ENCODE measurements at regions not wholly inside any gene's neighbourhood (a gene's known extent, or its start where the extent isn't known, plus 50 kb on each side); places are given as distances from the start of the nearest gene placed in this dataset.

DNA sequence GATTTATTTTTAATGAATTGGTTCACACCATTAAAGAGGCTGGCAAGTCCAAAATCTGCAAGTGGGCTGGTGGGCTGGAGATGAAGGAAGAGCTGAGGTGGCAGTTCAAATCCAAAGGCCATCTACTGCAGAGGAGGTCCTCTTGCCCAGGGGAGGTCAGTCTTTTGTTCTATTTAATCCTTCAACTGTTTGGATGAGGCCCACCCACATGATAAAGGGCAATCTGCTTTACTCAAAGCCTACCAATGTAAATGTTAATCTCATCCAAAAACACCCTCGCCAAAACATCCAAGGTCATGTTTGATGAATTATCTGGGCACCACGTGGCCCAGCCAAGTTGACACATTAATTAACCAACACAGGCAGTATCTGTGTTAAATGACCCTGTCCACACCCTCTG lies 99.0 kb downstream of the RRAGC start:
- no peak for ATAC-seq
- no peak overlapping the region for H2AFZ ChIP-seq
- no peak for TF ChIP-seq STAT1 (IDR thresholded peaks at IDR 0.05; ENCODE audit: unreplicated experiment)

DNA sequence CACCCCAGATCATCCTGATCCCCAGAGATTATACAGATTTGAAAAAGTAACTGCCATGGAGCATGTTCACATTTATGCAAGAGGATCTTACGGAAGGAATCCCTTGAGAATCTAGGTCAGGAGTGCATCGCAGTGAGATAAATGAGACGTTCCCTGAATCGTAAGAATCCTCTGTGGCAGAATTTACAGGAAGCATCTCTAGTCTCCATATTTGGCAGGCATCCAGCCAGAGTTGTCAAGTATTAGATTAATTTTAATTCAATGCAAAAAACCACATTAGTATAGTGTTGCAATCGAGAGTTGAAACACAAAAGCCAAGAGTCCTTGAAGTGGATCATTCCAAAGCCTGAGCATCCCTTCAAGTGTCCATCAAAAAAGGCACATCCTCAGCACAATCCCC lies 100.8 kb downstream of the RRAGC start:
- 0 out of 2 replicates have a peak, but pooled peaks cover 12% of the 10 kb centered on the region for H3K9me2 ChIP-seq (ENCODE audit: insufficient read depth)
- no peak for TF ChIP-seq JUNB (IDR thresholded peaks at IDR 0.05; ENCODE audit: unreplicated experiment)
- no peak for TF ChIP-seq CREB1 (CRISPR knock-in tag; IDR thresholded peaks at IDR 0.05; ENCODE audit: low read depth)
- TF ChIP-seq, protein P1, sequence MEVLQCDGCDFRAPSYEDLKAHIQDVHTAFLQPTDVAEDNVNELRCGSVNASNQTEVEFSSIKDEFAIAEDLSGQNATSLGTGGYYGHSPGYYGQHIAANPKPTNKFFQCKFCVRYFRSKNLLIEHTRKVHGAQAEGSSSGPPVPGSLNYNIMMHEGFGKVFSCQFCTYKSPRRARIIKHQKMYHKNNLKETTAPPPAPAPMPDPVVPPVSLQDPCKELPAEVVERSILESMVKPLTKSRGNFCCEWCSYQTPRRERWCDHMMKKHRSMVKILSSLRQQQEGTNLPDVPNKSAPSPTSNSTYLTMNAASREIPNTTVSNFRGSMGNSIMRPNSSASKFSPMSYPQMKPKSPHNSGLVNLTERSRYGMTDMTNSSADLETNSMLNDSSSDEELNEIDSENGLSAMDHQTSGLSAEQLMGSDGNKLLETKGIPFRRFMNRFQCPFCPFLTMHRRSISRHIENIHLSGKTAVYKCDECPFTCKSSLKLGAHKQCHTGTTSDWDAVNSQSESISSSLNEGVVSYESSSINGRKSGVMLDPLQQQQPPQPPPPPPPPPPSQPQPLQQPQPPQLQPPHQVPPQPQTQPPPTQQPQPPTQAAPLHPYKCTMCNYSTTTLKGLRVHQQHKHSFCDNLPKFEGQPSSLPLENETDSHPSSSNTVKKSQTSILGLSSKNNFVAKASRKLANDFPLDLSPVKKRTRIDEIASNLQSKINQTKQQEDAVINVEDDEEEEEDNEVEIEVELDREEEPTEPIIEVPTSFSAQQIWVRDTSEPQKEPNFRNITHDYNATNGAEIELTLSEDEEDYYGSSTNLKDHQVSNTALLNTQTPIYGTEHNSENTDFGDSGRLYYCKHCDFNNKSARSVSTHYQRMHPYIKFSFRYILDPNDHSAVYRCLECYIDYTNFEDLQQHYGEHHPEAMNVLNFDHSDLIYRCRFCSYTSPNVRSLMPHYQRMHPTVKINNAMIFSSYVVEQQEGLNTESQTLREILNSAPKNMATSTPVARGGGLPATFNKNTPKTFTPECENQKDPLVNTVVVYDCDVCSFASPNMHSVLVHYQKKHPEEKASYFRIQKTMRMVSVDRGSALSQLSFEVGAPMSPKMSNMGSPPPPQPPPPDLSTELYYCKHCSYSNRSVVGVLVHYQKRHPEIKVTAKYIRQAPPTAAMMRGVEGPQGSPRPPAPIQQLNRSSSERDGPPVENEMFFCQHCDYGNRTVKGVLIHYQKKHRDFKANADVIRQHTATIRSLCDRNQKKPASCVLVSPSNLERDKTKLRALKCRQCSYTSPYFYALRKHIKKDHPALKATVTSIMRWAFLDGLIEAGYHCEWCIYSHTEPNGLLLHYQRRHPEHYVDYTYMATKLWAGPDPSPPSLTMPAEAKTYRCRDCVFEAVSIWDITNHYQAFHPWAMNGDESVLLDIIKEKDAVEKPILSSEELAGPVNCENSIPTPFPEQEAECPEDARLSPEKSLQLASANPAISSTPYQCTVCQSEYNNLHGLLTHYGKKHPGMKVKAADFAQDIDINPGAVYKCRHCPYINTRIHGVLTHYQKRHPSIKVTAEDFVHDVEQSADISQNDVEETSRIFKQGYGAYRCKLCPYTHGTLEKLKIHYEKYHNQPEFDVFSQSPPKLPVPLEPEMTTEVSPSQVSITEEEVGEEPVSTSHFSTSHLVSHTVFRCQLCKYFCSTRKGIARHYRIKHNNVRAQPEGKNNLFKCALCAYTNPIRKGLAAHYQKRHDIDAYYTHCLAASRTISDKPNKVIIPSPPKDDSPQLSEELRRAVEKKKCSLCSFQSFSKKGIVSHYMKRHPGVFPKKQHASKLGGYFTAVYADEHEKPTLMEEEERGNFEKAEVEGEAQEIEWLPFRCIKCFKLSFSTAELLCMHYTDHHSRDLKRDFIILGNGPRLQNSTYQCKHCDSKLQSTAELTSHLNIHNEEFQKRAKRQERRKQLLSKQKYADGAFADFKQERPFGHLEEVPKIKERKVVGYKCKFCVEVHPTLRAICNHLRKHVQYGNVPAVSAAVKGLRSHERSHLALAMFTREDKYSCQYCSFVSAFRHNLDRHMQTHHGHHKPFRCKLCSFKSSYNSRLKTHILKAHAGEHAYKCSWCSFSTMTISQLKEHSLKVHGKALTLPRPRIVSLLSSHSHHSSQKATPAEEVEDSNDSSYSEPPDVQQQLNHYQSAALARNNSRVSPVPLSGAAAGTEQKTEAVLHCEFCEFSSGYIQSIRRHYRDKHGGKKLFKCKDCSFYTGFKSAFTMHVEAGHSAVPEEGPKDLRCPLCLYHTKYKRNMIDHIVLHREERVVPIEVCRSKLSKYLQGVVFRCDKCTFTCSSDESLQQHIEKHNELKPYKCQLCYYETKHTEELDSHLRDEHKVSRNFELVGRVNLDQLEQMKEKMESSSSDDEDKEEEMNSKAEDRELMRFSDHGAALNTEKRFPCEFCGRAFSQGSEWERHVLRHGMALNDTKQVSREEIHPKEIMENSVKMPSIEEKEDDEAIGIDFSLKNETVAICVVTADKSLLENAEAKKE (CRISPR knock-in tag; IDR thresholded peaks at IDR 0.05): no peak
- TF ChIP-seq, protein P2, sequence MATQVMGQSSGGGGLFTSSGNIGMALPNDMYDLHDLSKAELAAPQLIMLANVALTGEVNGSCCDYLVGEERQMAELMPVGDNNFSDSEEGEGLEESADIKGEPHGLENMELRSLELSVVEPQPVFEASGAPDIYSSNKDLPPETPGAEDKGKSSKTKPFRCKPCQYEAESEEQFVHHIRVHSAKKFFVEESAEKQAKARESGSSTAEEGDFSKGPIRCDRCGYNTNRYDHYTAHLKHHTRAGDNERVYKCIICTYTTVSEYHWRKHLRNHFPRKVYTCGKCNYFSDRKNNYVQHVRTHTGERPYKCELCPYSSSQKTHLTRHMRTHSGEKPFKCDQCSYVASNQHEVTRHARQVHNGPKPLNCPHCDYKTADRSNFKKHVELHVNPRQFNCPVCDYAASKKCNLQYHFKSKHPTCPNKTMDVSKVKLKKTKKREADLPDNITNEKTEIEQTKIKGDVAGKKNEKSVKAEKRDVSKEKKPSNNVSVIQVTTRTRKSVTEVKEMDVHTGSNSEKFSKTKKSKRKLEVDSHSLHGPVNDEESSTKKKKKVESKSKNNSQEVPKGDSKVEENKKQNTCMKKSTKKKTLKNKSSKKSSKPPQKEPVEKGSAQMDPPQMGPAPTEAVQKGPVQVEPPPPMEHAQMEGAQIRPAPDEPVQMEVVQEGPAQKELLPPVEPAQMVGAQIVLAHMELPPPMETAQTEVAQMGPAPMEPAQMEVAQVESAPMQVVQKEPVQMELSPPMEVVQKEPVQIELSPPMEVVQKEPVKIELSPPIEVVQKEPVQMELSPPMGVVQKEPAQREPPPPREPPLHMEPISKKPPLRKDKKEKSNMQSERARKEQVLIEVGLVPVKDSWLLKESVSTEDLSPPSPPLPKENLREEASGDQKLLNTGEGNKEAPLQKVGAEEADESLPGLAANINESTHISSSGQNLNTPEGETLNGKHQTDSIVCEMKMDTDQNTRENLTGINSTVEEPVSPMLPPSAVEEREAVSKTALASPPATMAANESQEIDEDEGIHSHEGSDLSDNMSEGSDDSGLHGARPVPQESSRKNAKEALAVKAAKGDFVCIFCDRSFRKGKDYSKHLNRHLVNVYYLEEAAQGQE (IDR thresholded peaks at IDR 0.05; ENCODE audit: unreplicated experiment): no peak
- TF ChIP-seq, protein P3, sequence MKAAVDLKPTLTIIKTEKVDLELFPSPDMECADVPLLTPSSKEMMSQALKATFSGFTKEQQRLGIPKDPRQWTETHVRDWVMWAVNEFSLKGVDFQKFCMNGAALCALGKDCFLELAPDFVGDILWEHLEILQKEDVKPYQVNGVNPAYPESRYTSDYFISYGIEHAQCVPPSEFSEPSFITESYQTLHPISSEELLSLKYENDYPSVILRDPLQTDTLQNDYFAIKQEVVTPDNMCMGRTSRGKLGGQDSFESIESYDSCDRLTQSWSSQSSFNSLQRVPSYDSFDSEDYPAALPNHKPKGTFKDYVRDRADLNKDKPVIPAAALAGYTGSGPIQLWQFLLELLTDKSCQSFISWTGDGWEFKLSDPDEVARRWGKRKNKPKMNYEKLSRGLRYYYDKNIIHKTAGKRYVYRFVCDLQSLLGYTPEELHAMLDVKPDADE (IDR thresholded peaks at IDR 0.05): no peak
- TF ChIP-seq STAT1 (IDR thresholded peaks at IDR 0.05; ENCODE audit: unreplicated experiment): no peak
- no peak for TF ChIP-seq EZH2phosphoT487 (IDR thresholded peaks at IDR 0.05; ENCODE audit: unreplicated experiment)
- no peak for TF ChIP-seq NANOG (IDR thresholded peaks at IDR 0.05; ENCODE audit: borderline replicate concordance)
- TF ChIP-seq, protein P4, sequence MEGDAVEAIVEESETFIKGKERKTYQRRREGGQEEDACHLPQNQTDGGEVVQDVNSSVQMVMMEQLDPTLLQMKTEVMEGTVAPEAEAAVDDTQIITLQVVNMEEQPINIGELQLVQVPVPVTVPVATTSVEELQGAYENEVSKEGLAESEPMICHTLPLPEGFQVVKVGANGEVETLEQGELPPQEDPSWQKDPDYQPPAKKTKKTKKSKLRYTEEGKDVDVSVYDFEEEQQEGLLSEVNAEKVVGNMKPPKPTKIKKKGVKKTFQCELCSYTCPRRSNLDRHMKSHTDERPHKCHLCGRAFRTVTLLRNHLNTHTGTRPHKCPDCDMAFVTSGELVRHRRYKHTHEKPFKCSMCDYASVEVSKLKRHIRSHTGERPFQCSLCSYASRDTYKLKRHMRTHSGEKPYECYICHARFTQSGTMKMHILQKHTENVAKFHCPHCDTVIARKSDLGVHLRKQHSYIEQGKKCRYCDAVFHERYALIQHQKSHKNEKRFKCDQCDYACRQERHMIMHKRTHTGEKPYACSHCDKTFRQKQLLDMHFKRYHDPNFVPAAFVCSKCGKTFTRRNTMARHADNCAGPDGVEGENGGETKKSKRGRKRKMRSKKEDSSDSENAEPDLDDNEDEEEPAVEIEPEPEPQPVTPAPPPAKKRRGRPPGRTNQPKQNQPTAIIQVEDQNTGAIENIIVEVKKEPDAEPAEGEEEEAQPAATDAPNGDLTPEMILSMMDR (conservative IDR thresholded peaks at IDR 0.05; ENCODE audit: low read depth in 2 of 2): no peak
- peaks cover 4% of the 10 kb centered on the region for H3K27me3 Mint-ChIP-seq (ENCODE audit: insufficient read depth, low read depth, poor library complexity)

More for the DNA sequence above, 99.0 kb downstream of the RRAGC start:
- H3F3A ChIP-seq (replicated peaks; ENCODE audit: low read depth): no peaks in the 10 kb centered on the region
- peaks cover 16% of the 10 kb centered on the region; the same call in 1 of the 2 replicates for H3K9me2 ChIP-seq (ENCODE audit: insufficient read depth)
- H3K4me1 ChIP-seq (ENCODE audit: insufficient read depth): no peaks in the 10 kb centered on the region
- Mint-ChIP-seq H3K27ac (no peak overlapping the region), H3K4me3 (no peak overlapping the region), H3K27me3 (ENCODE audit: insufficient read depth, low read depth, poor library complexity) (peaks cover 1% of the 10 kb centered on the region), H3K9me3 (no peaks in the 10 kb centered on the region; the same call in 2 of the 3 replicates), H3K36me3 (ENCODE audit: low read depth) (no peaks in the 10 kb centered on the region), H3K4me1 (no peaks in the 10 kb centered on the region)
- no peaks in the 10 kb centered on the region for H3K79me2 ChIP-seq (replicated peaks; ENCODE audit: insufficient read depth)
- DNase-seq (ENCODE audit: low spot score): no peak
- no peak overlapping the region for H3K4me3 ChIP-seq
- no peaks in the 10 kb centered on the region; the same call in 1 of the 2 replicates for H4K20me1 ChIP-seq (replicated peaks; ENCODE audit: insufficient read depth)
- H3K4me2 ChIP-seq: no peak overlapping the region
- H3K27me3 ChIP-seq (ENCODE audit: insufficient read depth): no peaks in the 10 kb centered on the region
- H3K27ac ChIP-seq (ENCODE audit: low read depth): no peak overlapping the region
- H3K36me3 ChIP-seq (ENCODE audit: insufficient read depth): no peaks in the 10 kb centered on the region

More for the DNA sequence above, 100.8 kb downstream of the RRAGC start:
- Histone ChIP-seq H4K20me1 (replicated peaks; ENCODE audit: insufficient read depth) (no peaks in the 10 kb centered on the region; the same call in 1 of the 2 replicates), H3F3A (replicated peaks; ENCODE audit: low read depth) (no peaks in the 10 kb centered on the region), H3K36me3 (ENCODE audit: insufficient read depth) (no peaks in the 10 kb centered on the region), H2AFZ (no peak overlapping the region), H3K79me2 (replicated peaks; ENCODE audit: insufficient read depth) (no peaks in the 10 kb centered on the region), H3K27ac (ENCODE audit: low read depth) (no peak overlapping the region), H3K4me2 (no peak overlapping the region), H3K4me3 (no peak overlapping the region), H3K27me3 (ENCODE audit: insufficient read depth) (no peaks in the 10 kb centered on the region), H3K4me1 (ENCODE audit: insufficient read depth) (no peaks in the 10 kb centered on the region)
- no peaks in the 10 kb centered on the region for H3K4me1 Mint-ChIP-seq
- no peak overlapping the region for H3K4me3 Mint-ChIP-seq
- ATAC-seq: no peak
- H3K9me3 Mint-ChIP-seq: no peaks in the 10 kb centered on the region; the same call in 2 of the 3 replicates
- no peak overlapping the region for H3K27ac Mint-ChIP-seq
- H3K36me3 Mint-ChIP-seq (ENCODE audit: low read depth): no peaks in the 10 kb centered on the region
- DNase-seq (ENCODE audit: low spot score): no peak

Data from GM23338 (cell line).